ENCODE measurements at regions not wholly inside any gene's neighbourhood (a gene's known extent, or its start where the extent isn't known, plus 50 kb on each side); places are given as distances from the start of the nearest gene placed in this dataset.
A peak's percentile ranks its signal among the peaks of the same experiment; 100 is the strongest.

GRCh38 chr5:100479079-100479688, 56.0 kb upstream of the FAM174A start:
- no peak overlapping the region for H3K27ac ChIP-seq (ENCODE audit: low read depth in 1 of 2, low read length in 2 of 2)
- no peak overlapping the region for H3K4me3 ChIP-seq (ENCODE audit: low read length in 2 of 2)
- DNase-seq = no peak
- no peaks in the 10 kb centered on the region for H3K36me3 ChIP-seq (ENCODE audit: control insufficient read depth in 1 of 2, insufficient read depth in 2 of 2, low read length in 1 of 2)
- intact Hi-C loops (cut with DNase I) = no loop called here
- no peak for ATAC-seq (ENCODE audit: low FRiP score)
- 52 to 58% methylated on average over 3 of the region's 3 CpGs for WGBS, 2 donors
- H3K4me1 ChIP-seq (ENCODE audit: control insufficient read depth in 1 of 2, insufficient read depth in 2 of 2, low read length in 2 of 2) = no peaks in the 10 kb centered on the region
- no peaks in the 10 kb centered on the region for H3K27me3 ChIP-seq (ENCODE audit: control insufficient read depth in 1 of 2, insufficient read depth in 2 of 2, low read length in 1 of 2)
- H3K9me3 ChIP-seq (ENCODE audit: control insufficient read depth, low read length) = no peaks in the 10 kb centered on the region

DNA sequence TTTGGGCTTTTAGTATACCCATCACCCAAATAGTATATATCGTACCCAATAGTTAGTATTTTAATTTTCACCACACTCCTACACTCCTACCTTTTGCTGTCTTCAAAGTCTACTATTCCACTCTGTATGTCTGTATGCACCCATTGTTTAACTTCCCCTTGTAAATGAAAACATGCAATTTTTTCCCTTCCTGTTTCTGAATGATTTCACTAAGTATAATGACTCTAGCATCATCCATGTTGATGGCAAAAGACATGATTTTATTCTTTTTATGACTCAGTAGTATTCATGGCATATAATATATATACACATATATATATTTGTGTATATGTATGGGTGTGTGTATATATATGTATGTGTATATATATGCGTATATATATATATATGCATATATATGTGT, 63.1 kb upstream of the FAM174A start:
- Histone ChIP-seq H3K36me3 (ENCODE audit: control insufficient read depth in 1 of 2, insufficient read depth in 2 of 2, low read length in 1 of 2) (no peaks in the 10 kb centered on the region), H3K4me1 (ENCODE audit: control insufficient read depth in 1 of 2, insufficient read depth in 2 of 2, low read length in 2 of 2) (no peaks in the 10 kb centered on the region), H3K27ac (ENCODE audit: low read depth in 1 of 2, low read length in 2 of 2) (no peak overlapping the region), H3K9me3 (ENCODE audit: control insufficient read depth, low read length) (no peaks in the 10 kb centered on the region), H3K27me3 (ENCODE audit: control insufficient read depth in 1 of 2, insufficient read depth in 2 of 2, low read length in 1 of 2) (no peaks in the 10 kb centered on the region), H3K4me3 (ENCODE audit: low read length in 2 of 2) (no peak overlapping the region)
- DNase-seq (no peak), ATAC-seq (ENCODE audit: low FRiP score) (no peak)
- 89 to 92% methylated on average over 2 of the region's 2 CpGs for WGBS, 2 donors
- intact Hi-C loops (cut with DNase I) = no loop called here

- Histone ChIP-seq H3K9me3 (ENCODE audit: control insufficient read depth, low read length) (peaks cover 2% of the 10 kb centered on the region), H3K27me3 (ENCODE audit: control insufficient read depth in 1 of 2, insufficient read depth in 2 of 2, low read length in 1 of 2) (no peaks in the 10 kb centered on the region), H3K4me1 (ENCODE audit: control insufficient read depth in 1 of 2, insufficient read depth in 2 of 2, low read length in 2 of 2) (no peaks in the 10 kb centered on the region), H3K4me3 (ENCODE audit: low read length in 2 of 2) (no peak overlapping the region), H3K36me3 (ENCODE audit: control insufficient read depth in 1 of 2, insufficient read depth in 2 of 2, low read length in 1 of 2) (no peaks in the 10 kb centered on the region), H3K27ac (ENCODE audit: low read depth in 1 of 2, low read length in 2 of 2) (no peak overlapping the region)
- DNase-seq (no peak), ATAC-seq (ENCODE audit: low FRiP score) (no peak)
- intact Hi-C loops (cut with DNase I) = no loop called here
Observed at GRCh38 chr5:100469767-100470166, 65.4 kb upstream of the FAM174A start.

- Histone ChIP-seq H3K36me3 (ENCODE audit: control insufficient read depth in 1 of 2, insufficient read depth in 2 of 2, low read length in 1 of 2) (no peaks in the 10 kb centered on the region), H3K4me3 (ENCODE audit: low read length in 2 of 2) (no peak overlapping the region), H3K4me1 (ENCODE audit: control insufficient read depth in 1 of 2, insufficient read depth in 2 of 2, low read length in 2 of 2) (no peaks in the 10 kb centered on the region), H3K27me3 (ENCODE audit: control insufficient read depth in 1 of 2, insufficient read depth in 2 of 2, low read length in 1 of 2) (no peaks in the 10 kb centered on the region), H3K9me3 (ENCODE audit: control insufficient read depth, low read length) (peaks cover 2% of the 10 kb centered on the region), H3K27ac (ENCODE audit: low read depth in 1 of 2, low read length in 2 of 2) (no peak overlapping the region)
- no peak for ATAC-seq (ENCODE audit: low FRiP score)
- DNase-seq = no peak
- 39 to 54% methylated on average over 2 of the region's 2 CpGs for WGBS, 2 donors
- intact Hi-C loops (cut with DNase I) = no loop called here
Observed at GRCh38 chr5:100464418-100464817, 70.8 kb upstream of the FAM174A start.

DNA sequence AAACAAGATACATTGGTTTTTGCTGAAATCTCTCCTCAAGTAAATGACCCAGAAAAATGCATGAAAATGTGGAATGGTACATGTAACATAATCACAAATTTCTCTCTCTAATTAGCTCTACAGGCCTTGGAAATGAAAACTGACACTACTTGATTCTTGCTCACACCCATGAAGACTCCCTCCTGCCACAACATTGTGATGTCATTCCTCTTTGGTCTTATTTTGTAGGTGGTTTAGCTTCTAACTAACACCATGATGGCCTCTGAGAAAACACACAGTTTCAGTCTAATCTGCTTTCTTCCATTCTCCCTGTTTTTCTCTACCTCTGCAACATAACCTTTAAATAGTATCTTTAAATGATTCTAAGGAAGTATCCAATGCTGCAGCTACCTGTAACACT, 78.6 kb upstream of the FAM174A start:
- Histone ChIP-seq H3K27ac (ENCODE audit: low read depth in 1 of 2, low read length in 2 of 2) (no peak overlapping the region), H3K9me3 (ENCODE audit: control insufficient read depth, low read length) (no peaks in the 10 kb centered on the region), H3K4me3 (ENCODE audit: low read length in 2 of 2) (no peak overlapping the region), H3K4me1 (ENCODE audit: control insufficient read depth in 1 of 2, insufficient read depth in 2 of 2, low read length in 2 of 2) (no peaks in the 10 kb centered on the region), H3K27me3 (ENCODE audit: control insufficient read depth in 1 of 2, insufficient read depth in 2 of 2, low read length in 1 of 2) (no peaks in the 10 kb centered on the region), H3K36me3 (ENCODE audit: control insufficient read depth in 1 of 2, insufficient read depth in 2 of 2, low read length in 1 of 2) (no peaks in the 10 kb centered on the region)
- DNase-seq = no peak
- no peak for ATAC-seq (ENCODE audit: low FRiP score)
- intact Hi-C loops (cut with DNase I) = no loop called here

DNA sequence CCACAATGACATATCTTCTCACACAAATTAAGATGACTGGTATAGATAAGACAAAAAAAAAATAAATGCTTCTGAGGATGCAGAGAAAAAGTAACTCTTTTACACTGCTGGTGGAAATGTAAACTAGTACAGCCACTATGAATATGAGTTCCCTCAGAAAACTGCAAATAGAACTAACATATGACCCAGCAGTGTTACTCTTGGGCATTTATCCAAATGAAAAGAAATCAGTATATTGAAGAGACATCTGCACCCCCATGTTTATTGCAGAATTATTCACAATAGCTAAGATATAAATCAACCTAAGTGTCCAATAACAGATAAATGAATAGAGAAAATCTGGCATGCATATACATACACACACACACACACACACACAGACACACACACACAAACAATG, 83.0 kb upstream of the FAM174A start:
- intact Hi-C loops (cut with DNase I) = no loop called here
- Histone ChIP-seq H3K9me3 (ENCODE audit: control insufficient read depth, low read length) (no peaks in the 10 kb centered on the region), H3K36me3 (ENCODE audit: control insufficient read depth in 1 of 2, insufficient read depth in 2 of 2, low read length in 1 of 2) (no peaks in the 10 kb centered on the region), H3K4me1 (ENCODE audit: control insufficient read depth in 1 of 2, insufficient read depth in 2 of 2, low read length in 2 of 2) (no peaks in the 10 kb centered on the region), H3K4me3 (ENCODE audit: low read length in 2 of 2) (no peak overlapping the region), H3K27me3 (ENCODE audit: control insufficient read depth in 1 of 2, insufficient read depth in 2 of 2, low read length in 1 of 2) (no peaks in the 10 kb centered on the region), H3K27ac (ENCODE audit: low read depth in 1 of 2, low read length in 2 of 2) (no peak overlapping the region)
- no peak for ATAC-seq (ENCODE audit: low FRiP score)
- no peak for DNase-seq

DNA sequence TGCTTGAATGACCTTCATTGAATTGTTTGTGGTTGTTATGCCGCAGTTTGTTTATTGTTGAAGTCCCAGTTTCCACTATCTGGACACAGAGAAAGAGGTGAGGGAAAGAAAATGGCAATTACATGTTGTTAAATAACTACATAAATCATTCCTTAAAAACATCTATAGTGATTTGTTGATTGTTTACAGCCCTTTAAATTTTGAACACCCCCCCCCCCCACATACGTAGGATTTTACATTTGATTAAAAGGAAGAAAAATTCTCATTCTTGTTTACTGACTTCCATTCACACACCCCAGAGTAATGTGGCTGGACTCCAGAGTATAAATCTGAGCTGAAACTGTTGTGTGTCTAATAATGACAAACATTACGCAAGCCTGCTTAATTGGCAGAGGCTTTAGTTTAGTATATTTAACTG, 87.1 kb upstream of the FAM174A start:
- WGBS, 2 donors = 69 to 77% methylated on average over 3 of the region's 3 CpGs
- Histone ChIP-seq H3K27ac (ENCODE audit: low read depth in 1 of 2, low read length in 2 of 2) (no peak overlapping the region), H3K9me3 (ENCODE audit: control insufficient read depth, low read length) (no peaks in the 10 kb centered on the region), H3K4me1 (ENCODE audit: control insufficient read depth in 1 of 2, insufficient read depth in 2 of 2, low read length in 2 of 2) (no peaks in the 10 kb centered on the region), H3K36me3 (ENCODE audit: control insufficient read depth in 1 of 2, insufficient read depth in 2 of 2, low read length in 1 of 2) (no peaks in the 10 kb centered on the region), H3K4me3 (ENCODE audit: low read length in 2 of 2) (no peak overlapping the region), H3K27me3 (ENCODE audit: control insufficient read depth in 1 of 2, insufficient read depth in 2 of 2, low read length in 1 of 2) (no peaks in the 10 kb centered on the region)
- no peak for ATAC-seq (ENCODE audit: low FRiP score)
- no peak for DNase-seq
- intact Hi-C loops (cut with DNase I) = no loop called here

DNA sequence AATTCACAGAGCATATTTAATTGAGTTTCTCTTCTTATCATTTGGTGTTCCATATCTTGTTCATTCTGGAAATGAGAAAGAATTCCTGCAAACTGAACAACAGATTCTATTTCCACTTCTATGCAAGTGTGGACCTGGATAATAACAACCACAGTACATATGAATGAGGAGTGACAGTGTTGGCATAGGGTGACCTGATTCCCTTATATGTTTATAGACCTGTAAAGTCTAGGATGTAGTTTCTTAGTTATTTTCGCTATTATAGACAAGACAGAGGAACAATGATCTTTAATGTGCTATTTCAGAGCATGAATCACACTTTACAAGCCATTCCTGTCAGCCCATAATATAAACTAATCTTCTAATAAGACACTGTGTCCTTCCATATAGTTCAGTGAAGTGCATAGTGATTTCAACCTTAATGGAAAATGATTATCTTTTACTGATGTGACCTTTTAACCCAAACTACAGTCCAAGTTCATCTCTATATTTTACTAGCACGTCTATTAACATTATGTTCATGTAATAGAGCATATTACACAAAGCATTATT, 88.2 kb upstream of the FAM174A start:
- intact Hi-C loops (cut with DNase I) = no loop called here
- ATAC-seq (ENCODE audit: low FRiP score) (no peak), DNase-seq (no peak)
- Histone ChIP-seq H3K36me3 (ENCODE audit: control insufficient read depth in 1 of 2, insufficient read depth in 2 of 2, low read length in 1 of 2) (no peaks in the 10 kb centered on the region), H3K4me3 (ENCODE audit: low read length in 2 of 2) (no peak overlapping the region), H3K9me3 (ENCODE audit: control insufficient read depth, low read length) (no peaks in the 10 kb centered on the region), H3K27ac (ENCODE audit: low read depth in 1 of 2, low read length in 2 of 2) (no peak overlapping the region), H3K4me1 (ENCODE audit: control insufficient read depth in 1 of 2, insufficient read depth in 2 of 2, low read length in 2 of 2) (no peaks in the 10 kb centered on the region), H3K27me3 (ENCODE audit: control insufficient read depth in 1 of 2, insufficient read depth in 2 of 2, low read length in 1 of 2) (no peaks in the 10 kb centered on the region)
- 60 to 73% methylated on average over 2 of the region's 2 CpGs for WGBS, 2 donors

DNA sequence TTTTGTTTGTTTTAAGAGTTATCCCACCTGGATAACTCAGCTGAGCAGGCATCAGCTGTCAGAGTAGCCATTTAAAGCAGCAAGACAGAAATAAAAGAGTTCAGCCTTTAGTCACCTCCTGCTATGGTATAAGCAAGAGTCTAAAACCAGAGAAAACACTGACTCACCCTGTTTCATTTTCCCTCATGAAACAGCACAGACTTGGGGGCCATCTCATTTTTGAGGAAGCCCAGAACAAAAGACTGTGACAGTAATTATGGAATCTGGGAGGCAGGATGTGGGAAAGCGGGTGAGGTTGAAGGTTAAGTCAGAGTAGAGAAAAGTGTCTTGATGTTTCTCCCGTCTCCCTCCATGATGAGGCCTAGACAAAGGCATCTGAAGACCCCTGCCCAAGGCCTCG, 90.2 kb upstream of the FAM174A start:
- H3K9me3 ChIP-seq (ENCODE audit: control insufficient read depth, low read length) = no peaks in the 10 kb centered on the region
- peak in 1 of 2 donors; percentile 42 for DNase-seq
- H3K36me3 ChIP-seq (ENCODE audit: control insufficient read depth in 1 of 2, insufficient read depth in 2 of 2, low read length in 1 of 2) = no peaks in the 10 kb centered on the region
- ATAC-seq (ENCODE audit: low FRiP score) = no peak
- no peak overlapping the region for H3K27ac ChIP-seq (ENCODE audit: low read depth in 1 of 2, low read length in 2 of 2)
- H3K4me1 ChIP-seq (ENCODE audit: control insufficient read depth in 1 of 2, insufficient read depth in 2 of 2, low read length in 2 of 2) = no peaks in the 10 kb centered on the region
- WGBS, 2 donors = 83 to 85% methylated on average over 3 of the region's 3 CpGs
- intact Hi-C loops (cut with DNase I) = no loop called here
- no peaks in the 10 kb centered on the region for H3K27me3 ChIP-seq (ENCODE audit: control insufficient read depth in 1 of 2, insufficient read depth in 2 of 2, low read length in 1 of 2)
- no peak overlapping the region for H3K4me3 ChIP-seq (ENCODE audit: low read length in 2 of 2)
